H1 (cell line): ENCODE measurements at regions not wholly inside any gene's neighbourhood (a gene's known extent, or its start where the extent isn't known, plus 50 kb on each side); places are given as distances from the start of the nearest gene placed in this dataset.

Experiments
- CTCF ChIA-PET: fragments of 300-600 bp; sonication (Branson Sonifier 250); formaldehyde crosslinking; loops from one replicate; lab custom pipeline; 2021; ENCODE audit not compliant: partially characterized antibody; lab: Charles Lee
- POLR2A ChIA-PET: fragments of 300-600 bp; sonication (Branson Sonifier 250); formaldehyde crosslinking; loops from one replicate; lab custom pipeline; 2021; ENCODE audit warnings: inconsistent platforms; ENCODE audit not compliant: partially characterized antibody; lab: Charles Lee
- DNase-seq, 2 experiments: peaks; one replicate each; pipeline versions ENCODE4 v3.0.0 to v3.0.0-alpha.2; 2010 to 2022; ENCODE audit warnings: low spot score in 2 of 2, low read depth in 1 of 2, mixed read lengths in 1 of 2
- FAIRE-seq: peaks from 2 replicates; lab custom pipeline; 2011; peaks lifted over from hg19 to GRCh38; lab: Jason Lieb, UNC
- H2AFZ ChIP-seq: 2 replicates; pipeline ENCODE4 v1.8.1; 2012; ENCODE audit warnings: low read length, inconsistent platforms
- H2AK5ac ChIP-seq: 2 replicates; pipeline ENCODE4 v1.6.1; 2013; ENCODE audit warnings: low read depth, low read length
- H2BK120ac ChIP-seq: replicated peaks from 2 replicates; pipeline ENCODE3; 2013; ENCODE audit warnings: low read depth, low read length, inconsistent platforms
- H2BK12ac ChIP-seq: 2 replicates; pipeline ENCODE4 v1.6.1; 2013; ENCODE audit warnings: low read depth, low read length
- H2BK15ac ChIP-seq: 2 replicates; pipeline ENCODE4 v1.6.1; 2013; ENCODE audit warnings: low read length
- H2BK20ac ChIP-seq: 2 replicates; pipeline ENCODE4 v1.6.1; 2013; ENCODE audit warnings: low read length
- H2BK5ac ChIP-seq: 2 replicates; pipeline ENCODE4 v1.6.1; 2013; ENCODE audit warnings: low read depth, low read length
- H3K14ac ChIP-seq: 2 replicates; pipeline ENCODE4 v1.6.1; 2013; ENCODE audit warnings: inconsistent platforms; ENCODE audit not compliant: insufficient read length
- H3K18ac ChIP-seq: 2 replicates; pipeline ENCODE4 v1.6.1; 2013; ENCODE audit warnings: low read length; ENCODE audit errors: extremely low read depth
- H3K23ac ChIP-seq: 2 replicates; pipeline ENCODE4 v1.6.1; 2013; ENCODE audit warnings: inconsistent platforms; ENCODE audit not compliant: insufficient read length
- H3K23me2 ChIP-seq: 2 replicates; pipeline ENCODE4 v1.6.1; 2013; ENCODE audit warnings: low read depth, low read length
- H3K27ac ChIP-seq: 2 replicates; pipeline ENCODE4 v1.6.1; 2011; ENCODE audit warnings: low read depth, low read length, inconsistent platforms
- H3K27me3 ChIP-seq, 4 experiments: replicated peaks in 1 of 4; 1 replicate in 1 of 4; 2 replicates in 3 of 4; pipeline versions ENCODE4 v1.6.1 to v1.8.1; 2011 to 2013; ENCODE audit warnings: low read length in 3 of 4, mild to moderate bottlenecking in 3 of 4, inconsistent platforms in 2 of 4, mixed read lengths in 2 of 4, moderate library complexity in 1 of 4; ENCODE audit not compliant: control insufficient read depth in 3 of 4, insufficient read depth in 3 of 4; ENCODE audit errors: extremely low read depth in 1 of 4
- H3K36me3 ChIP-seq, 4 experiments: 2 replicates each; pipeline versions ENCODE4 v1.6.1 to v1.8.1; 2011 to 2013; ENCODE audit warnings: mild to moderate bottlenecking in 4 of 4, low read length in 3 of 4, moderate library complexity in 2 of 4, control low read depth in 1 of 4, inconsistent platforms in 1 of 4; ENCODE audit not compliant: insufficient read depth in 4 of 4, control insufficient read depth in 2 of 4
- H3K4ac ChIP-seq: replicated peaks from 2 replicates; pipeline ENCODE3; 2013; ENCODE audit warnings: low read length, low read depth, mixed read lengths, inconsistent platforms; ENCODE audit not compliant: insufficient read length
- H3K4me1 ChIP-seq, 4 experiments: replicated peaks in 1 of 4; 1 replicate in 1 of 4; 2 replicates in 3 of 4; pipeline versions ENCODE4 v1.6.1 to v1.8.1; 2011 to 2013; ENCODE audit warnings: low read length in 3 of 4, inconsistent platforms in 2 of 4, mixed read lengths in 1 of 4; ENCODE audit not compliant: insufficient read depth in 4 of 4, control insufficient read depth in 3 of 4
- H3K4me2 ChIP-seq, 2 experiments: 2 replicates each; pipeline versions ENCODE4 v1.6.1 to v1.8.1; 2011 to 2013; ENCODE audit warnings: low read depth in 2 of 2, low read length in 2 of 2, control low read depth in 1 of 2, inconsistent platforms in 1 of 2, mild to moderate bottlenecking in 1 of 2; ENCODE audit not compliant: insufficient read depth in 1 of 2
- H3K4me3 ChIP-seq, 4 experiments: fragments of 200-600, 300-600 bp in 1 of 4; sonication (generic), shearing (Covaris generic), sonication (Bioruptor Twin) in 1 of 4; 2 replicates each; pipeline versions ENCODE4 v1.5.1 to v1.8.1; 2011 to 2016; ENCODE audit warnings: low read length in 4 of 4, low read depth in 3 of 4, control low read depth in 2 of 4, inconsistent platforms in 2 of 4, mild to moderate bottlenecking in 2 of 4, mixed read lengths in 1 of 4, moderate library complexity in 1 of 4; ENCODE audit not compliant: insufficient read depth in 2 of 4; ENCODE audit errors: extremely low read depth in 1 of 4
- H3K56ac ChIP-seq: replicated peaks from 2 replicates; pipeline ENCODE3; 2013; ENCODE audit warnings: low read depth, mild to moderate bottlenecking, mixed read lengths, low read length, inconsistent platforms; ENCODE audit not compliant: insufficient read length
- H3K79me1 ChIP-seq: 2 replicates; pipeline ENCODE4 v1.6.1; 2013; ENCODE audit warnings: low read depth, low read length, control low read depth
- H3K79me2 ChIP-seq, 2 experiments: 2 replicates each; pipeline versions ENCODE4 v1.6.1 to v1.8.1; 2012 to 2013; ENCODE audit warnings: low read length in 2 of 2, mild to moderate bottlenecking in 2 of 2, inconsistent platforms in 1 of 2; ENCODE audit not compliant: insufficient read depth in 2 of 2, control insufficient read depth in 1 of 2
- H3K9ac ChIP-seq, 4 experiments: replicated peaks in 1 of 4; 1 replicate in 1 of 4; 2 replicates in 3 of 4; pipeline versions ENCODE4 v1.6.1 to v1.8.1; 2011 to 2013; ENCODE audit warnings: low read depth in 3 of 4, low read length in 3 of 4, control low read depth in 2 of 4, mild to moderate bottlenecking in 2 of 4, moderate library complexity in 2 of 4, inconsistent platforms in 1 of 4; ENCODE audit errors: extremely low read depth in 1 of 4
- H3K9me3 ChIP-seq, 2 experiments: 2 replicates each; pipeline versions ENCODE4 v1.6.1 to v1.8.1; 2012 to 2013; ENCODE audit warnings: mild to moderate bottlenecking in 2 of 2, moderate library complexity in 2 of 2, control low read depth in 1 of 2, inconsistent platforms in 1 of 2, low read depth in 1 of 2, low read length in 1 of 2, mixed read lengths in 1 of 2; ENCODE audit not compliant: insufficient read depth in 2 of 2
- H4K20me1 ChIP-seq, 2 experiments: replicated peaks in 1 of 2; 2 replicates each; pipeline versions ENCODE3 to v1.8.1; 2011 to 2013; ENCODE audit warnings: inconsistent platforms in 2 of 2, low read length in 2 of 2, mild to moderate bottlenecking in 1 of 2; ENCODE audit not compliant: insufficient read depth in 2 of 2, control insufficient read depth in 1 of 2
- H4K5ac ChIP-seq: 2 replicates; pipeline ENCODE4 v1.6.1; 2013; ENCODE audit warnings: low read length, low read depth, mixed read lengths, inconsistent platforms; ENCODE audit not compliant: insufficient read length
- H4K8ac ChIP-seq: 2 replicates; pipeline ENCODE4 v1.8.0; 2013; ENCODE audit warnings: mild to moderate bottlenecking, moderate library complexity, low read length, inconsistent platforms; ENCODE audit not compliant: insufficient read depth; ENCODE audit errors: extremely low read depth
- H4K91ac ChIP-seq: replicated peaks from 2 replicates; pipeline ENCODE3; 2013; ENCODE audit warnings: low read length, mixed read lengths, inconsistent platforms; ENCODE audit not compliant: insufficient read length
- BACH1 ChIP-seq: IDR thresholded peaks from 2 replicates; pipeline ENCODE4 v1.6.1; 2012; ENCODE audit warnings: low read length, improper control_type of control experiment
- CEBPB ChIP-seq: IDR thresholded peaks from 2 replicates; pipeline ENCODE4 v1.6.1; 2012; ENCODE audit warnings: low read depth, low read length
- CHD2 ChIP-seq: IDR thresholded peaks from 2 replicates; pipeline ENCODE4 v1.6.1; 2012; ENCODE audit warnings: low read length, improper control_type of control experiment
- CTBP2 ChIP-seq: IDR thresholded peaks from 2 replicates; pipeline ENCODE4 v1.7.0; 2011; ENCODE audit warnings: borderline replicate concordance, mild to moderate bottlenecking, moderate library complexity, mixed read lengths, low read length; ENCODE audit not compliant: insufficient read depth, insufficient read length
- GABPA ChIP-seq: IDR thresholded peaks from 2 replicates; pipeline ENCODE4 v1.6.1; 2011; ENCODE audit warnings: mild to moderate bottlenecking, low read length, moderate library complexity, borderline replicate concordance; ENCODE audit not compliant: insufficient read depth
- KDM4A ChIP-seq: IDR thresholded peaks from one replicate; pipeline ENCODE4 v1.7.1; 2012; ENCODE audit warnings: low read depth, mild to moderate bottlenecking, moderate library complexity, low read length, inconsistent platforms; ENCODE audit not compliant: severe bottlenecking
- NRF1 ChIP-seq: IDR thresholded peaks from 2 replicates; pipeline ENCODE4 v1.6.1; 2011; ENCODE audit warnings: mild to moderate bottlenecking, low read depth, low read length, improper control_type of control experiment
- PHF8 ChIP-seq: fragments of 200-600 bp; sonication (generic); conservative IDR thresholded peaks from 2 replicates; pipeline ENCODE4 v1.7.1; 2012; ENCODE audit warnings: low read depth, mild to moderate bottlenecking, inconsistent platforms, low read length, moderate library complexity
- RAD21 ChIP-seq, 2 experiments: IDR thresholded peaks in 1 of 2; conservative IDR thresholded peaks in 1 of 2; 2 replicates each; pipeline ENCODE4 v1.6.1; 2011; ENCODE audit warnings: low read depth in 2 of 2, low read length in 2 of 2, improper control_type of control experiment in 1 of 2, inconsistent platforms in 1 of 2, mild to moderate bottlenecking in 1 of 2, moderate library complexity in 1 of 2
- SIN3A ChIP-seq, 2 experiments: IDR thresholded peaks in 1 of 2; conservative IDR thresholded peaks in 1 of 2; 2 replicates each; pipeline ENCODE4 v1.6.1; 2011 to 2012; ENCODE audit warnings: low read length in 2 of 2, improper control_type of control experiment in 1 of 2, low read depth in 1 of 2, mild to moderate bottlenecking in 1 of 2
- SIX5 ChIP-seq: IDR thresholded peaks from 2 replicates; pipeline ENCODE4 v1.6.1; 2011; ENCODE audit warnings: mild to moderate bottlenecking, low read depth, low read length
- SP4 ChIP-seq: IDR thresholded peaks from 2 replicates; pipeline ENCODE4 v1.6.1; 2012; ENCODE audit warnings: low read length, inconsistent platforms
- ZNF274 ChIP-seq: IDR thresholded peaks from 2 replicates; pipeline ENCODE4 v1.7.0; 2012; ENCODE audit warnings: low read length, borderline replicate concordance; ENCODE audit errors: extremely low read depth
- WGBS, 2 experiments: shearing (Covaris generic) in 1 of 2; methylation state at CpG; one replicate each; pipeline versions ENCODE4 v1.1.6 to v1.1.7; 2013 to 2015; ENCODE audit warnings: low lambda C conversion rate in 2 of 2, mixed read lengths in 2 of 2, inconsistent platforms in 1 of 2, low coverage in 1 of 2, missing lambda C conversion rate in 1 of 2; ENCODE audit not compliant: insufficient replicate concordance in 2 of 2, insufficient coverage in 1 of 2, insufficient read length in 1 of 2; ENCODE audit errors: extremely low coverage in 1 of 2, missing lambda C conversion rate in 1 of 2; 5-methylcytosine and 5-hydroxymethylcytosine counted together

- Histone ChIP-seq H3K4me3 (no peak overlapping the region), H3K23me2 (no peaks in the 10 kb centered on the region; the same call in 1 of the 2 replicates), H2BK12ac (no peak overlapping the region), H3K4me1 (no peaks in the 10 kb centered on the region; a peak in 1 of 7 replicates), H3K18ac (no peak overlapping the region), H2AK5ac (no peak overlapping the region), H4K8ac (no peak overlapping the region), H3K23ac (no peak overlapping the region), H4K5ac (no peak overlapping the region), H2BK20ac (no peak overlapping the region), H3K56ac (no peak overlapping the region), H3K4ac (no peak overlapping the region), H3K4me2 (no peak overlapping the region), H2BK5ac (no peak overlapping the region), H2AFZ (no peak overlapping the region), H3K79me2 (no peaks in the 10 kb centered on the region), H2BK120ac (no peak overlapping the region), H3K14ac (no peak overlapping the region), H4K91ac (no peak overlapping the region), H4K20me1 (peaks cover 0 to 2% of the 10 kb centered on the region in 2 experiments), H3K9ac (no peak overlapping the region), H3K27ac (no peak overlapping the region), H3K36me3 (no peaks in the 10 kb centered on the region), H3K9me3 (no peaks in the 10 kb centered on the region), H3K27me3 (no peaks in the 10 kb centered on the region; a peak in 2 of 7 replicates), H2BK15ac (no peak overlapping the region), H3K79me1 (no peaks in the 10 kb centered on the region)
- ChIA-PET POLR2A (no interaction called here), CTCF (interaction anchor here (0.9 to 1.6 kb wide), 4 partner anchors 10 to 124 kb away, joined by 3 to 6 read pairs (median 3); no protein-coding TSS in a partner anchor)
- TF ChIP-seq RAD21 (IDR thresholded peaks at IDR 0.05 in 1 of 2, conservative IDR thresholded peaks at IDR 0.05 in 1 of 2; ENCODE audit: low read depth in 2 of 2, low read length in 2 of 2) (no peak), KDM4A (no peak), PHF8 (no peak), CHD2 (no peak), SIX5 (no peak), SIN3A (conservative IDR thresholded peaks at IDR 0.05 in 1 of 2, IDR thresholded peaks at IDR 0.05 in 1 of 2; ENCODE audit: low read depth in 1 of 2, low read length in 2 of 2) (no peak), CTBP2 (no peak), GABPA (no peak), CEBPB (no peak), SP4 (no peak), ZNF274 (no peak), BACH1 (no peak), NRF1 (no peak)
- 95% methylated on average over 2 of the region's 2 CpGs; no CpG with 5 or more reads in 1 of the 2 experiments for WGBS, 2 experiments
- no peak for DNase-seq
- FAIRE-seq = no peak
Measured at GRCh38 chr1:34290831-34291230, 114.1 kb downstream of the C1orf94 start.
